ENCODE measurements at regions not wholly inside any gene's neighbourhood (a gene's known extent, or its start where the extent isn't known, plus 50 kb on each side); places are given as distances from the start of the nearest gene placed in this dataset.

DNA sequence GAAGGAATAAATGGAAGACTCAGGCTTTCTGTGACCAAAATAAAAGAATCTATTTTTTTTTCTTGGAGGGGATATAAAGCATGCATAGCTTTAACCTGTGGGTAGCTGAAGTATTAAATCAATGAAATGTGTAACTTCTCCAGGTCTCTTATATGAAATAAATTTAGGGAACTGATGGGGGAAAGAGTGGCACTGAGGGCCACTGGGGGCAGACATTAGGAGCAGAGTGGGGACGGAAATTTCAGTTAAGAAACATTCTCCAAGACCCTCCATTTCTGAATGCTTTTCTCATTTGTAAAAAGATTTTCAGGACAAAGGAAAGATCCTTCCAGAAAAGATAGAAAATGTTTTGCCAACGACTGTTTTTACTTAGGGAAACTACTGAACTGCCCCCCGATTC, 131.0 kb downstream of the GPX5 start:
- no peak for TF ChIP-seq CTCF (IDR thresholded peaks at IDR 0.05; ENCODE audit: extremely low read depth, missing control alignments)
- no peak for DNase-seq (ENCODE audit: low spot score)

GRCh38 chr6:28657381-28657768, 131.7 kb downstream of the GPX5 start:
- TF ChIP-seq CTCF (IDR thresholded peaks at IDR 0.05; ENCODE audit: extremely low read depth, missing control alignments): no peak
- DNase-seq (ENCODE audit: low spot score): no peak

- no peak for TF ChIP-seq CTCF (IDR thresholded peaks at IDR 0.05; ENCODE audit: extremely low read depth, missing control alignments)
- DNase-seq (ENCODE audit: low spot score): peak; percentile 60
Measured at GRCh38 chr6:28657769-28658465, 132.2 kb downstream of the GPX5 start.

DNA sequence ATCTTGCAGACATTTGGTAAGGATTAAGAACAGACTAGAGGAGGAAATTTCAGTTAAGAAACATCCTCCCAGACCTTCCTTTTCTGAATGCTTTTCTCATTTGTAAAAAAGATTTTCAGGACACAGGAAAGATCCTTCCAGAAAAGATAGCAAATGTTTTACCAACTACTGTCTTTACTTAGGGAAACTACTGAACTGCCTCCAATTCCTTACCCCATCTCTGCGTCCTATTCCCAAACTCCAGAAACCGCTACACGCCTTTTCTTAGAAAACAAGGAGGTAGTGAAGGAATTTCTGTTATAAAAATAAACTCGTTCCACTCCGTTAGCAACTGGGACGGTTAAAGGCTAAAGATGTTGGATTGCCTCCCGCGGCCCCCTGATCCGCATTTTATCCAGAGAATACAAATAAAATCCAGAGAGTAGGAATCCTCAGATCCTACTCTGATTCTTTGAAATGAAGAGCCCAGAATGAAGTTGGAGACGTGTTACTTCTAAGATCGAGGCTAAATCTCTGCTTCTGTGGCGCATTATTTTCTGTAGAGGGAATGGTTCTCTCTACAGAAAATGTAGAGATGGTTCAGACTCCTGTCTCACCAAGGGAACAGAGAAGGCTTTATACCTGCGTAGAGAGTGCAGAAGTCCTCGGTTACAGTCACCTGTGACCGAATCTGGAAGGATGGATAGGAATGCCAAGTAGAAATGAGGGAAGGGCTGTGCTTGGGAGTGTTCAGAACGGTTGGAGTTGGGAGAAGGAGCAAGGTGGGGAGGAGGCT, 133.0 kb downstream of the GPX5 start:
- TF ChIP-seq CTCF (IDR thresholded peaks at IDR 0.05; ENCODE audit: extremely low read depth, missing control alignments): no peak
- no peak for DNase-seq (ENCODE audit: low spot score)

DNA sequence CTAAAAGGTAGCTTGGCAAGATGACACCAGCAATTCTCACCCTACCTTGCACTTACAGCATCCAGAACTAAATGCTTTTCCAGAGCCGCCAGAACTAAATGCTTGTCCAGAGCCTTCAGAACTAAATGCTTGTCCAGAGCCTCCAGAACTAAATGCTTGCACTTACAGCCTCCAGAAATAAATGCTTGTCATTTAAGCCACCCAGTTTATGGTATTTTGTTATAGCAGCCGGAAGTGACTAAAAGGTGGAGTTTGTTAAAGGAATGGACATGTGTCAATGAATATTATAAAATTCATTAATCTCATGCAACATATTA, 133.5 kb downstream of the GPX5 start:
- TF ChIP-seq CTCF (IDR thresholded peaks at IDR 0.05; ENCODE audit: extremely low read depth, missing control alignments): no peak
- DNase-seq (ENCODE audit: low spot score): no peak

DNA sequence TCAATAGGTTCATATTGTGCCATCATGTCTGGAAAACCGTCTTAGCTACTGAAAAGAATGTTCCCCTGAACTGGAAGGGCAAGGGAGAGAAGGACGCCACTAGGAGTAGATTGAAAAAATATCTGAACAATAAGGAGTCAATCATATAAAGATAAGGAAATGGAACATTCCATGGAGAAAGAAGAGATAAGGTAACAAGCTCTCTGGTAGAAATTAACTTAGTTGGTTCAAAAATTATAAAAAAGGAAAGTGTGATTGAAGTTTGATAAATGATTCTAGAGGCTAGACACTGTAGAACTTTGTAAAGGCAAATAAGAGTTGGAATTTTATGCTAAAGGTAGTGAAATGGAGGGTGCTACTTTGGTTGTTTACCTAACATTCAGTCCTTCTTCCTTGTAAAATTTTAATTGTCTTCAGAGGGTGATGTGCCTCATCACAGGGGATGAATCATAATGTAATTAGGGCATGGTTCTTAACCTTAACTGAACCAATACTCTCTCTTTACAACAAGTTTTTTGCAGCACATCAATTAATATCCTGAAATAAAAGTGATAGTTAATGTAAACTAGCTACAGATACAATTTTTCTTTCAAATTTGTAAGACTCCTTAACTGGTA, 135.5 kb downstream of the GPX5 start:
- DNase-seq (ENCODE audit: low spot score): no peak
- TF ChIP-seq CTCF (IDR thresholded peaks at IDR 0.05; ENCODE audit: extremely low read depth, missing control alignments): no peak

- DNase-seq (ENCODE audit: low spot score): no peak
- no peak for TF ChIP-seq CTCF (IDR thresholded peaks at IDR 0.05; ENCODE audit: extremely low read depth, missing control alignments)
Measured at GRCh38 chr6:28664870-28665396, 139.3 kb downstream of the GPX5 start.
